OCI-LY7 (cell line): ENCODE measurements at regions not wholly inside any gene's neighbourhood (a gene's known extent, or its start where the extent isn't known, plus 50 kb on each side); places are given as distances from the start of the nearest gene placed in this dataset.

ENCODE experiments used
- BruUV-seq: library from RNA; stranded (reverse); fragments of 400-500 nt; replicated peaks from 2 replicates; lab custom pipeline; 2021; lab: Mats Ljungman, UMichigan
- CTCF ChIA-PET: fragments of 300-600 bp; sonication (Branson Sonifier 250); formaldehyde crosslinking; loops from one replicate; lab custom pipeline; 2022; ENCODE audit warnings: antibody characterized with exemption; ENCODE audit not compliant: unreplicated experiment; lab: Charles Lee
- POLR2A ChIA-PET: fragments of 300-600 bp; sonication (Branson Sonifier 250); formaldehyde crosslinking; loops from one replicate; lab custom pipeline; 2022; ENCODE audit warnings: antibody characterized with exemption; lab: Charles Lee
- DNase-seq: peaks from one replicate; pipeline ENCODE4 v3.0.0-alpha.2; 2015; ENCODE audit warnings: low spot score
- H2AFZ ChIP-seq: fragments of 200-600 bp; sonication (generic), shearing (Covaris generic); 2 replicates; pipeline ENCODE4 v1.6.1; 2014; ENCODE audit warnings: mild to moderate bottlenecking, antibody characterized with exemption, low read length, moderate library complexity
- H3K27ac ChIP-seq: fragments of 200-600 bp; sonication (generic); 2 replicates; pipeline ENCODE4 v1.5.1; 2014; ENCODE audit warnings: mixed run types, low read depth, mild to moderate bottlenecking, moderate library complexity, low read length, inconsistent platforms; ENCODE audit not compliant: poor library complexity, severe bottlenecking
- H3K36me3 ChIP-seq: fragments of 200-600 bp; sonication (generic); 2 replicates; pipeline ENCODE4 v1.6.1; 2014; ENCODE audit warnings: mild to moderate bottlenecking, antibody characterized with exemption, low read length, moderate library complexity, mixed read lengths; ENCODE audit not compliant: insufficient read depth
- H3K4me1 ChIP-seq: fragments of 200-600 bp; sonication (generic); 2 replicates; pipeline ENCODE4 v1.5.1; 2014; ENCODE audit warnings: mild to moderate bottlenecking, low read length; ENCODE audit not compliant: insufficient read depth, poor library complexity, severe bottlenecking
- H3K4me2 ChIP-seq: fragments of 200-600 bp; sonication (generic); 2 replicates; pipeline ENCODE4 v1.6.1; 2014; ENCODE audit warnings: mild to moderate bottlenecking, low read length
- H3K4me3 ChIP-seq: fragments of 200-600 bp; sonication (generic); 2 replicates; pipeline ENCODE4 v1.5.1; 2014; ENCODE audit warnings: mild to moderate bottlenecking, low read depth, low read length; ENCODE audit not compliant: poor library complexity, severe bottlenecking
- H3K79me2 ChIP-seq: fragments of 200-600 bp; sonication (generic); 2 replicates; pipeline ENCODE4 v1.6.1; 2016; ENCODE audit warnings: low read depth, mild to moderate bottlenecking, low read length, moderate library complexity, mixed read lengths; ENCODE audit not compliant: insufficient read depth
- H3K9me2 ChIP-seq: fragments of 200-600 bp; sonication (generic); 2 replicates; pipeline ENCODE4 v1.6.1; 2016; ENCODE audit warnings: mild to moderate bottlenecking, low read length, mixed read lengths; ENCODE audit not compliant: insufficient read depth
- H3K9me3 ChIP-seq: fragments of 200-600 bp; sonication (generic); 2 replicates; pipeline ENCODE4 v1.6.1; 2014; ENCODE audit warnings: mild to moderate bottlenecking, mixed run types, low read length, mixed read lengths
- H4K20me1 ChIP-seq: fragments of 200-600 bp; sonication (generic); 2 replicates; pipeline ENCODE4 v1.6.1; 2014; ENCODE audit warnings: mild to moderate bottlenecking, antibody characterized with exemption, low read length, moderate library complexity, mixed read lengths; ENCODE audit not compliant: insufficient read depth
- CTCF ChIP-seq: fragments of 200-600 bp; sonication (generic); conservative IDR thresholded peaks from 2 replicates; pipeline ENCODE4 v1.5.1; 2014; ENCODE audit warnings: mild to moderate bottlenecking, antibody characterized with exemption, low read length, moderate library complexity, mixed read lengths
- EZH2phosphoT487 ChIP-seq: fragments of 200-600 bp; sonication (generic); IDR thresholded peaks from 2 replicates; pipeline ENCODE4 v1.6.1; 2018; ENCODE audit warnings: low read depth, borderline replicate concordance, mild to moderate bottlenecking, mixed run types, antibody characterized with exemption, low read length, moderate library complexity, mixed read lengths
- intact Hi-C: fragments of 100-400 bp; cut with micrococcal nuclease; formaldehyde crosslinking; loops from one replicate; pipeline ENCODE4 v1.10.0; 2022; ENCODE audit not compliant: unreplicated experiment

- BruUV-seq = no TSS peak
- no peaks in the 10 kb centered on the region for H3K79me2 ChIP-seq
- DNase-seq = no peak
- ChIA-PET CTCF (no interaction called here), POLR2A (interaction anchor here (0.9 kb wide), 1 partner anchor 26 kb away, joined by 4 read pairs; no protein-coding TSS in a partner anchor)
- intact Hi-C loops = no loop called here
- no peaks in the 10 kb centered on the region for H3K4me1 ChIP-seq
- H2AFZ ChIP-seq = no peak overlapping the region
- H3K9me3 ChIP-seq = no peaks in the 10 kb centered on the region
- TF ChIP-seq CTCF (no peak), EZH2phosphoT487 (no peak)
- H3K36me3 ChIP-seq = no peaks in the 10 kb centered on the region
- H4K20me1 ChIP-seq = no peaks in the 10 kb centered on the region
- no peak overlapping the region for H3K27ac ChIP-seq
- no peak overlapping the region for H3K4me2 ChIP-seq
- H3K4me3 ChIP-seq = no peak overlapping the region
- H3K9me2 ChIP-seq = no peaks in the 10 kb centered on the region
Measured at GRCh38 chr5:67702008-67702407, 505.4 kb upstream of the CD180 start.

- CTCF ChIA-PET = no interaction called here
- Histone ChIP-seq H3K4me3 (no peak overlapping the region), H4K20me1 (no peaks in the 10 kb centered on the region), H3K9me3 (no peaks in the 10 kb centered on the region), H3K79me2 (no peaks in the 10 kb centered on the region), H3K27ac (no peak overlapping the region), H3K4me2 (no peak overlapping the region), H3K9me2 (no peaks in the 10 kb centered on the region), H3K4me1 (no peaks in the 10 kb centered on the region), H2AFZ (no peak overlapping the region), H3K36me3 (no peaks in the 10 kb centered on the region)
- TF ChIP-seq EZH2phosphoT487 (no peak), CTCF (no peak)
- BruUV-seq = no TSS peak
- intact Hi-C loops = no loop called here
- no peak for DNase-seq
- POLR2A ChIA-PET = interaction anchor here (0.6 kb wide), 1 partner anchor 491 kb away, joined by 3 read pairs; no protein-coding TSS in a partner anchor
Measured at GRCh38 chr5:67699560-67699959, 503.0 kb upstream of the CD180 start.

GRCh38 chr5:67696446-67696845, 499.8 kb upstream of the CD180 start:
- ChIA-PET CTCF (no interaction called here), POLR2A (no interaction called here)
- Histone ChIP-seq H3K4me3 (no peak overlapping the region), H3K4me1 (no peaks in the 10 kb centered on the region), H3K27ac (no peak overlapping the region), H3K36me3 (no peaks in the 10 kb centered on the region), H3K9me2 (no peaks in the 10 kb centered on the region), H3K4me2 (no peak overlapping the region), H3K9me3 (no peaks in the 10 kb centered on the region), H2AFZ (no peak overlapping the region), H3K79me2 (no peaks in the 10 kb centered on the region), H4K20me1 (no peaks in the 10 kb centered on the region)
- no peak for TF ChIP-seq CTCF
- TF ChIP-seq EZH2phosphoT487 = no peak
- no TSS peak for BruUV-seq
- DNase-seq = no peak
- intact Hi-C loops = no loop called here
